ENCODE measurements at regions not wholly inside any gene's neighbourhood (a gene's known extent, or its start where the extent isn't known, plus 50 kb on each side); places are given as distances from the start of the nearest gene placed in this dataset.
"Not testable (repeated sequence)": the region's sequence is repeated elsewhere in the genome, so short reads cannot be mapped to it uniquely, and the experiment has no call there.

DNA sequence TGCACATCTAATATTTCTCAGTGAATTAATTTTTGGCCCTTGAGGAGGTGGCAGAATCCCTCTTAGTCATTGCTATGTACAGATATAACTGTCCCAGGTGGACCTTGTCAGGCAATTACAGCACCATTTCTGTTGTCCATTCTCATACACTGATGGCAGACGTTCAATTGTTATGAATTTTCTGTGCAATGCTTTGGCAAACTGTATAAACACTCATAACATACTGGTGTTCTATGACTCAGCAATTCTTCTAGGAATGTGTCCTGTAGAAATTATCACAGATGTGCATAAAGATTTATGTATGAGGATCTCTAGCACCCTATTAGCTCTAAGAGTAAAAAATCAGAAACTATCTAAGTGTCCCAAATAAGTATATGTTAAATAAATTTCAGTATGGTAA is 80.8 kb downstream of the DNAJB9 start:
- DNase-seq (no peak), ATAC-seq (no peak)
- intact Hi-C loops (cut with DNase I), result no loop called here
- H3K4me3 ChIP-seq, result no peak overlapping the region
- WGBS, 3 donors, result 10 to 22% (median 22%) methylated on average over 1 of the region's 1 CpG
- H3K36me3 ChIP-seq (ENCODE audit: insufficient read depth in 1 of 2, low read depth in 1 of 2), result no peaks in the 10 kb centered on the region
- H3K27me3 ChIP-seq (ENCODE audit: insufficient read depth in 3 of 3, low read length in 2 of 3), result no peaks in the 10 kb centered on the region
- no peaks in the 10 kb centered on the region for H3K9me3 ChIP-seq
- TF ChIP-seq, protein P1, sequence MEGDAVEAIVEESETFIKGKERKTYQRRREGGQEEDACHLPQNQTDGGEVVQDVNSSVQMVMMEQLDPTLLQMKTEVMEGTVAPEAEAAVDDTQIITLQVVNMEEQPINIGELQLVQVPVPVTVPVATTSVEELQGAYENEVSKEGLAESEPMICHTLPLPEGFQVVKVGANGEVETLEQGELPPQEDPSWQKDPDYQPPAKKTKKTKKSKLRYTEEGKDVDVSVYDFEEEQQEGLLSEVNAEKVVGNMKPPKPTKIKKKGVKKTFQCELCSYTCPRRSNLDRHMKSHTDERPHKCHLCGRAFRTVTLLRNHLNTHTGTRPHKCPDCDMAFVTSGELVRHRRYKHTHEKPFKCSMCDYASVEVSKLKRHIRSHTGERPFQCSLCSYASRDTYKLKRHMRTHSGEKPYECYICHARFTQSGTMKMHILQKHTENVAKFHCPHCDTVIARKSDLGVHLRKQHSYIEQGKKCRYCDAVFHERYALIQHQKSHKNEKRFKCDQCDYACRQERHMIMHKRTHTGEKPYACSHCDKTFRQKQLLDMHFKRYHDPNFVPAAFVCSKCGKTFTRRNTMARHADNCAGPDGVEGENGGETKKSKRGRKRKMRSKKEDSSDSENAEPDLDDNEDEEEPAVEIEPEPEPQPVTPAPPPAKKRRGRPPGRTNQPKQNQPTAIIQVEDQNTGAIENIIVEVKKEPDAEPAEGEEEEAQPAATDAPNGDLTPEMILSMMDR (IDR thresholded peaks at IDR 0.05), result no peak
- no peaks in the 10 kb centered on the region for H3K4me1 ChIP-seq
- H3K27ac ChIP-seq, result no peak overlapping the region

DNA sequence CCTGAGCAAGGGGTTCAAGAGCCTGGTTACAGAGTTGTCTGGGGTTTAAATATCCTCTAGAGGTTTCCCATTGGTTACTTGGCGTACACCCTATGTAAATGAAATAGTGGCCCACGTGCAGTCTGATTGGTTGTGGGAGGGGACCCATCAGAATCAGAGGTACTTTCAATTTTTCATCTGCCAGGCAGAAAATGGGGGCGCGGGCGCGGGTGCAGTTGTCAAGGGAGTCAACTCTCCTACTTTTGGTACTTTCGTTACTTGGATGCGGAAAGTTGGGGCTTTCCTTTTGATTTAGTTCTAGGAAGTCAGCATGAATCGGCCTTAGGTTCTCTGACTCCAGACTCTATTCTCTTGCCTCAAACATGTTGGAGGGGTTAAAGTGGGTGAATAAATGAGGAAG is 83.2 kb downstream of the DNAJB9 start:
- DNase-seq (no peak), ATAC-seq (no peak)
- WGBS, 3 donors, result 92 to 93% (median 93%) methylated on average over 9 of the region's 9 CpGs
- TF ChIP-seq, protein P1 (IDR thresholded peaks at IDR 0.05), result no peak
- Histone ChIP-seq H3K27me3 (ENCODE audit: insufficient read depth in 3 of 3, low read length in 2 of 3) (no peaks in the 10 kb centered on the region), H3K36me3 (ENCODE audit: insufficient read depth in 1 of 2, low read depth in 1 of 2) (no peaks in the 10 kb centered on the region), H3K4me3 (no peak overlapping the region), H3K9me3 (no peaks in the 10 kb centered on the region), H3K27ac (no peak overlapping the region), H3K4me1 (no peaks in the 10 kb centered on the region)
- intact Hi-C loops (cut with DNase I), result no loop called here

DNA sequence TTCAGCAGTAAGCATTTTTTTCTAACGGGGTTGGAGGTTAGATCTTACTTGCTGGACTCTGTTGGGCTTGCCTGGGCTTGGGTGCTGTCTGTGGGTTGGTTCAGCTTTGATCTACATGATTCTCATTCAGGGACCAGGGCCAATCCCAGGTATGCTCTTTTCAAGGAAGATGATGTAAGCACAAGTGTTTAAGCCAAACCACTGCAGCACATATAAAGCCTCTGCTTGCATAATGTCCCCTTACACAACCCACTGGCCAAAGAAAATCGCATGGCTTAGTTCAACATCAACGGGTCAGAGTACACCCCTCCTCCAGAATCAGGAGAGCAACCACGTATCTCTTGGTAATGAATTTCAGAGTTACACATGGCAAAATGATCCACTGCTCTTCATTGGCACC is 83.9 kb downstream of the DNAJB9 start:
- Histone ChIP-seq H3K27ac (no peak overlapping the region), H3K4me3 (no peak overlapping the region), H3K27me3 (ENCODE audit: insufficient read depth in 3 of 3, low read length in 2 of 3) (no peaks in the 10 kb centered on the region), H3K9me3 (no peaks in the 10 kb centered on the region), H3K36me3 (ENCODE audit: insufficient read depth in 1 of 2, low read depth in 1 of 2) (no peaks in the 10 kb centered on the region), H3K4me1 (no peaks in the 10 kb centered on the region)
- DNase-seq (no peak), ATAC-seq (no peak)
- 81 to 93% (median 82%) methylated on average over 4 of the region's 4 CpGs for WGBS, 3 donors
- intact Hi-C loops (cut with DNase I), result no loop called here
- TF ChIP-seq, protein P1 (IDR thresholded peaks at IDR 0.05), result no peak

DNA sequence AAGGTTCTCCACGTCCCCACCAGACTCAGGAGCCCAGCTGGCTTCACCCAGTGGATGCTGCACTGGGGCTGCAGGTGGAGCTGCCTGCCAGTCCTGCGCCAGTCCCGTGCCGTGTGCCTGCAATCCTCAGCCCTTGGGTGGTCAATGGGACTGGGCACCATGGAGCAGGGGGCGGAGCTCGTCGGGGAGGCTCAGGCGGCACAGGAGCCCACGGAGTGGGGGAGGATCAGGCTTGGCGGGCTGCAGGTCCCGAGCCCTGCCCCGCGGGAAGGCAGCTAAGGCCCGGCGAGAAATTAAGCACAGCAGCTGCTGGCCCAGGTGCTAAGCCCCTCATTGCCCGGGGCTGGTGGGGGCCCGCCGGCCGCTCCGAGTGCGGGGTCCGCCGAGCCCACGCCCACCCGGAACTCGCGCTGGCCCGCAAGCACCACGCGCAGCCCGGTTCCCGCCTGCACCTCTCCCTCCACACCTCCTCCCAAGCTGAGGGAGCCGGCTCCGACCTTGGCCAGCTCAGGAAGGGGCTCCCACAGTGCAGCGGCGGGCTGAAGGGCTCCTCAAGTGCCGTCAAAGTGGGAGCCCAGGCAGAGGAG is 87.6 kb downstream of the DNAJB9 start:
- H3K4me3 ChIP-seq; H3K36me3 ChIP-seq (ENCODE audit: insufficient read depth in 1 of 2, low read depth in 1 of 2); H3K4me1 ChIP-seq; intact Hi-C loops (cut with DNase I); DNase-seq; H3K9me3 ChIP-seq; H3K27ac ChIP-seq; H3K27me3 ChIP-seq (ENCODE audit: insufficient read depth in 3 of 3, low read length in 2 of 3); ATAC-seq: not testable (repeated sequence)
- whole genome bisulfite sequencing, 3 donors, result 94 to 96% (median 95%) methylated on average over 33 to 37 of the region's 37 CpGs

DNA sequence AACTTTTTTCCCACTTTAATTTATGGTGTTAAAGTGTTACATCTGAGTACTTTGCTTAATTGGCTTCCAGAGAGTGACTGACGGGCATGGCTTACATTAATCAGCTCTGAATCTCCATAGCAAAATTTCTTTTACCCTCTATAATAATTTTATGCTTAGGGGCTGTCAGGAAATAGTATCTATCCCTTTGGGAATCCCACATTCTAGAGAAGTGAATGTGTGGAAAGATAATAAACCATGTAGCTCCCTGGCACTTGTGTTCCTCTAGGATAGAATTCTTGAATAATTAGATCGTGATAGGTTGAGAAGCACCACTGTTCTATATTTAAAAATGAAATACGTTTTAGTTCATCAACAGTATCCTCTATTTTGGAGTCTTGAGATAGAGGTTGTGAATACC is 89.6 kb downstream of the DNAJB9 start:
- Histone ChIP-seq H3K27me3 (ENCODE audit: insufficient read depth in 3 of 3, low read length in 2 of 3) (no peaks in the 10 kb centered on the region), H3K4me3 (no peak overlapping the region), H3K27ac (no peak overlapping the region), H3K36me3 (ENCODE audit: insufficient read depth in 1 of 2, low read depth in 1 of 2) (no peaks in the 10 kb centered on the region), H3K4me1 (no peaks in the 10 kb centered on the region), H3K9me3 (no peaks in the 10 kb centered on the region)
- TF ChIP-seq, protein P1 (IDR thresholded peaks at IDR 0.05), result no peak
- ATAC-seq (no peak), DNase-seq (no peak)
- 19 to 26% (median 23%) methylated on average over 3 of the region's 3 CpGs for WGBS, 3 donors
- intact Hi-C loops (cut with DNase I), result no loop called here
